Stimulated activated CD8-positive, alpha-beta memory T cell treated with anti-CD3 and anti-CD28 coated beads, Interleukin-15, amount 100 ng/mL, for 48 hours (primary cell): ENCODE measurements at regions not wholly inside any gene's neighbourhood (a gene's known extent, or its start where the extent isn't known, plus 50 kb on each side); places are given as distances from the start of the nearest gene placed in this dataset.

ENCODE experiments used
- DNase-seq, 2 donors: peaks; one replicate each; pipeline ENCODE4 v3.0.0-alpha.2; 2020; ENCODE audit warnings: low read depth in 2 of 2

DNA sequence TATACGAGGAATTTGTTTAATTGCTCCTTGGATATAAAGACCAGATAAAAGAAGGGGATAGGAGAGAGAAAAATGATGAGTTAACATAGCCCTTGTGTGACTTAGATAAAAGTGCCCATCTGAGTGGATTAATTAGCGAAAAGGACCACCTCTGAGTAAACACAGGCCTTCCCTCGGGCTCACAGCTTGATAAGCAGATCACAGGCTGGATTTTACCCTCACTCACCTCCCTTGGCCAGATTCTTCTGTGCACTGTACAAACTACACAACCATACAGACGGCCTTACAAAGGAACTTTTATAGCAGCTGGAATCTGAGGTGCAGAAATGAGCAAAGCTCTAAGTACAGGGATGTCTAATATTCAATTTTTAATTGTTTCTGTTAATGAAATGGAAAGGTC lies 112.4 kb upstream of the STT3B start:
- DNase-seq: no peak

- no peak for DNase-seq
Observed at GRCh38 chr3:31421314-31422048, 111.2 kb upstream of the STT3B start.

GRCh38 chr3:31422237-31422636 lies 110.5 kb upstream of the STT3B start:
- no peak for DNase-seq

- DNase-seq: no peak
Observed at GRCh38 chr3:31423482-31423881, 109.2 kb upstream of the STT3B start.

GRCh38 chr3:31425401-31425800 lies 107.3 kb upstream of the STT3B start:
- no peak for DNase-seq

DNA sequence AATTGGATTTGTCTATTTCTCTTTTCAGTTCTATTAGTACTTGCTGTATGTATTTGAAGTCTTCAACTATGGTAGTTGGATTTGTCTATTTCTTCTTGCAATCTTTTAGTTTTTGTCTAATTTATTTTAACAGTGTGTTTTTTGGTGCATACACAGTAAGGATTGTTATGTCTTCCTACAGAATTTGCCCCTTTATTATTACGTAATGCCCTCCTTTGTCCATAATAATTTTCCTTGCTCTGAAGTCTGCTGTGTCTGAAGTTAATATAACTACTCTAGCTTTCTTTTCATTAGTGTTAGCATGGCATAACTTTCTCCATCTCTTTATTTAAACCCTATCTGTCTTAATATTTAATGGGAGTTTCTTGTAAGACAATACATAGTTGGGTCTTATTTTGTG lies 105.1 kb upstream of the STT3B start:
- no peak for DNase-seq

- no peak for DNase-seq
Observed at GRCh38 chr3:31431321-31431720, 101.4 kb upstream of the STT3B start.

DNA sequence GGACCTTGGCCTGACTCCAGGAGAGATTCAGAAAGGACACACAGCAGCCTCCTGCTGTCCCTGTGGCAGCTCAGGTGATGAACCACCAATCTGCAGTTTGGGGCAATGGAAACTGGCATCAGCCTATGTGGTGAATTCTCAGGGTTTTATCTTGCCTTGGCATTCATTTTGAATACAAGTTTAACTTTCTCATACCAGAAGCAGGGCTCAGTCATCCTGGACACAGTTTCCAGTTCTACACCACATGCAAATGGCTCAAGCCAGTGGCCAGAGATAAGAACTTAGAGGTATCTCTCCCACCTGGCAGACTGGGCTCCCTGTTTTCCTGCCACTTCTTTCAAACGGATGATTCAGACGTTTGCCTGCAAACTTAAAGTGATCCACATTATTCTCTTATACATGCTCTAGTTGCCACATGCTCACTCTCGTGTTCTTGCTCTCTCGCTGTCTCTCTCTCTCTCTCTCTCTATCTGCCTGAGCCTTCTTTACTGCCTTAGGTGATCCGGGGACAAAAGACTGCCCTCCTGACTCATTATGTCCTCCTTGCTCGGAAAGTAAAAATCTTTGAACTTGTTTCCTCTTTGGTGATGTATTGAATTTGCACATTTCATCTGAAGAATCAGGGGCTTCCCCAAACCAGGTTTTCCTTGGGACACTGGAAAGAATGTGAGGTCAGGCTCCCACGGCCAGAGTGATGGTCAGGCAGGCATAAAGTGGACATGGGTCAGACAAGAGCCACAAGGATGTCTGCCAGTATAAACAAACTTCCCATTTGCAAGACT lies 99.6 kb upstream of the STT3B start:
- DNase-seq: no peak

- DNase-seq: no peak
Observed at GRCh38 chr3:31433679-31433992, 99.1 kb upstream of the STT3B start.

GRCh38 chr3:31434819-31435218 lies 97.9 kb upstream of the STT3B start:
- DNase-seq: no peak

GRCh38 chr3:31436830-31437229 lies 95.9 kb upstream of the STT3B start:
- DNase-seq: no peak

DNA sequence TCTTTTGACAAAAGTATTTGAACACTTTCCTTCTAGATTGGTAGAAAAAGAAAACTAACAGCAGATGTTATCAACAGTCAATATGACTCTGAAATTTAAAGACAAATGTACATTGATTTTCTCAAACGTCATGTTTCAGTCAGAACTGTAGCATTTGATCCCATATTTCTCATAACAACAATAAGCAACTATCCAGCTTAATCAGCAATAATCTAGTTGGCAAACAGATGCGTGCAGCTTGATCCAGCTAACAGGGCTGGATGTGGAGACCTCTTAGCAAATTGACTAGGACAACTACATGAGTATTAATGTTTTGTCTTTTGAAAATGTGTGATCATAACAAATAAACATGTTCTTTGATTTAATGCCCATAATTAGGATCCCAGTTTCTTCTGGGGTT lies 94.0 kb upstream of the STT3B start:
- DNase-seq: no peak

GRCh38 chr3:31439890-31440750 lies 92.6 kb upstream of the STT3B start:
- no peak for DNase-seq

DNA sequence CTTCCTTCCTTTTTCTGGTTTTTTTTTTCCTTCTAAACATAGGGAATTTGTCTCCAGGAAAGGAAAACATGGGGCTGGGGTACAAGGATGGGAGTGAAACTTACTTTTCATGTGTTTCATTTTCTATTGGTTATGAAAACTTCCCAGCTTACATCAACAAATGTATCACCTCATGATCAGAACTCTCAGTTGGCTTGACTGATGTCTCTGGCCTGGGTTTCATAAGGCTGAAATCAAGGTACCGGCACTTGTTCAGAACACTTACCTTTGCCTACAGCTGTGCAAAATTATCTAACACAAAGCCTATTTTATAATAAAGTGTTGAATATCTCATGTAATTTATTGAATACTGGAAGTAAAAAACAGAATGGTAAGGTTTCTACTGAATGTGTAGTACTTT lies 91.8 kb upstream of the STT3B start:
- DNase-seq: no peak

DNA sequence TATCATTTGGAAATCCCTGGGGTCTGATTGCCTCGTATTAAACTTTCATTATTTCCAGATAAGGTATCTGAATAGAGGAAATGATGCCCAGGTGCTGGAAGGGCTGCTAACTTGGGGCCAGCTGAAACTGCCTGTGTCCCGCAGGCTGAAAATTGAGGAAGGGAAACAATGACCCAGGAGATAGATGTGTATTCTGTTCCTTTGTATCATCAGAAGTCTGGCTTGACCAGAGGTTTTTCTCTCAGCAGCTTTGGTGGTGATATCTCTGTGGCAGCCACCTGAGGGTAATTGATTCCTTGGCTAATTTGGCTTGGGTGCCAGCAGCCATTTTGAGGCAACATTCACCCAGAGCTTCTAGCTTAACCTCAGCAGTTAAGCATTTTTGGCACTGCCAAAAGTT lies 90.0 kb upstream of the STT3B start:
- DNase-seq: no peak

- DNase-seq: no peak
Observed at GRCh38 chr3:31444220-31445142, 88.2 kb upstream of the STT3B start.

- no peak for DNase-seq
Observed at GRCh38 chr3:31445701-31446100, 87.0 kb upstream of the STT3B start.

GRCh38 chr3:31448035-31448881 lies 84.5 kb upstream of the STT3B start:
- no peak for DNase-seq

DNA sequence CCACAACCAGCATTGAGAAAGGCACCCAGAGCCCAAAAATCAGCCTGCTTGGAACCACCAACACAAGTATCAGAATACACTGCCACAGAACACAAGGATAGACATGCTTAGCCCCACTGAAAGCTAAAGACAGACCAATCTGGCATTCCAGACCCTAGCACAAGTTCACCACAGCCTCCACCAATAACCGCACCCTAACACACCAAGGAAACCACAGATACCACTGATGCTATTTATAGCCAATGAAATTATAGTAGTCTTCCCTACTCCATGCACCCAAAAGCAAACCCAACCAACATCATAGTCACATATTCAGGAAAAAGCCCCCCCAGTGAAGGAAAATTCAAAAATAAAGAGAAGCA lies 83.9 kb upstream of the STT3B start:
- DNase-seq: no peak

DNA sequence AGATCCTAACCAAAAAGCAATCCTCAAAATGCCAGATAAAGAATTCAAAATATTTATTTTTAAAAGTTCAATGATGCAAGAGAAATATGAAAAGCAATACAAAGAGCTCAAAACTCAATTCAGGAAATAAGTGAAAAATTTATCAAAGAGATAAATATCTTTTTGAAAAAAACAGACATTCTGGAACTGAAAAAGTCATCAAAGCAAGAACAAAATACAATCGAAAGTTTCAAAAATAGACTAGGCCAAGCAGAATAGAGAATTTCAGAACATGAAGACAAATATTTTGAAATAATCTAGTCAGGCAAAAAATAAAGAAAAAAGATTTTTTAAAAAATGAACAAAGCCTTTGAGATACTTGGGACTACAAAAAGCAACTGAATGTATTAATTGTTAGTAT lies 83.4 kb upstream of the STT3B start:
- DNase-seq: no peak

GRCh38 chr3:31450345-31450744 lies 82.4 kb upstream of the STT3B start:
- DNase-seq: no peak
